CD4-positive, alpha-beta T cell (primary cell): ENCODE measurements at regions not wholly inside any gene's neighbourhood (a gene's known extent, or its start where the extent isn't known, plus 50 kb on each side); places are given as distances from the start of the nearest gene placed in this dataset.

Source experiments
- ATAC-seq: fragments of 200-7000 bp; cut with Tn5 transposase; one replicate; pipeline ENCODE4 v1.10.0; 2022; ENCODE audit warnings: mild to moderate bottlenecking; ENCODE audit not compliant: poor library complexity
- CTCF ChIA-PET: fragments of 350-600 bp; sonication (Branson Sonifier 250); formaldehyde crosslinking; loops from one replicate; lab custom pipeline; 2021; ENCODE audit warnings: antibody characterized with exemption, inconsistent platforms; lab: Charles Lee
- POLR2A ChIA-PET: fragments of 350-600 bp; sonication (Branson Sonifier 250); formaldehyde crosslinking; loops from one replicate; lab custom pipeline; 2021; ENCODE audit warnings: antibody characterized with exemption, inconsistent platforms; lab: Charles Lee
- DNase-seq, 14 experiments: peaks; one replicate each; pipeline ENCODE4 v3.0.0-alpha.2; 2013 to 2020; ENCODE audit warnings: mixed read lengths in 2 of 14
- H3K27ac ChIP-seq, 2 donors: one replicate each; pipeline versions ENCODE4 v1.5.1 to v1.7.0; 2013; ENCODE audit warnings: low read length in 2 of 2, low read depth in 1 of 2, mild to moderate bottlenecking in 1 of 2
- H3K27me3 ChIP-seq, 2 experiments: 1 replicate in 1 of 2; 2 replicates in 1 of 2; pipeline versions ENCODE4 v1.6.1 to v1.7.0; 2013; ENCODE audit warnings: low read length in 2 of 2, control low read depth in 1 of 2, mild to moderate bottlenecking in 1 of 2, moderate library complexity in 1 of 2; ENCODE audit not compliant: insufficient read depth in 2 of 2, control insufficient read depth in 1 of 2
- H3K36me3 ChIP-seq: one replicate; pipeline ENCODE4 v1.6.1; 2013; ENCODE audit warnings: low read length, control low read depth; ENCODE audit not compliant: insufficient read depth
- H3K4me1 ChIP-seq: one replicate; pipeline ENCODE4 v1.6.1; 2013; ENCODE audit warnings: low read length, control low read depth; ENCODE audit not compliant: insufficient read depth
- H3K4me3 ChIP-seq: one replicate; pipeline ENCODE4 v1.5.1; 2013; ENCODE audit warnings: mild to moderate bottlenecking, low read length, moderate library complexity
- H3K9me3 ChIP-seq, 2 experiments: 1 replicate in 1 of 2; 2 replicates in 1 of 2; pipeline versions ENCODE4 v1.6.1 to v1.7.0; 2013; ENCODE audit warnings: low read length in 2 of 2, mild to moderate bottlenecking in 2 of 2, control low read depth in 1 of 2, moderate library complexity in 1 of 2; ENCODE audit not compliant: control insufficient read depth in 1 of 2, insufficient read depth in 1 of 2
- H3K27ac Mint-ChIP-seq: one replicate; pipeline ENCODE4 v1.8.0; 2020; ENCODE audit warnings: mixed read lengths
- H3K27me3 Mint-ChIP-seq: one replicate; pipeline ENCODE4 v1.8.0; 2021; ENCODE audit warnings: mixed read lengths
- H3K36me3 Mint-ChIP-seq: one replicate; pipeline ENCODE4 v1.8.0; 2021; ENCODE audit warnings: low read depth, mixed read lengths
- H3K4me1 Mint-ChIP-seq: one replicate; pipeline ENCODE4 v1.8.0; 2021; ENCODE audit warnings: low read depth, mixed read lengths
- H3K4me3 Mint-ChIP-seq: one replicate; pipeline ENCODE4 v1.8.0; 2020; ENCODE audit warnings: mild to moderate bottlenecking, mixed read lengths
- H3K9me3 Mint-ChIP-seq: one replicate; pipeline ENCODE4 v1.8.0; 2020; ENCODE audit warnings: mixed read lengths
- intact Hi-C, 2 experiments: fragments of 100-400 bp; cut with DNase I in 1 of 2; cut with micrococcal nuclease in 1 of 2; formaldehyde crosslinking; loops; one replicate each; pipeline versions ENCODE4 v1.15.1 to v1.9.0; 2023 to 2025; cut with DNase I, micrococcal nuclease
- TF ChIP-seq, protein P1 (sequence below): fragments of 200-600 bp; IDR thresholded peaks from one replicate; pipeline ENCODE4 v1.8.0; 2022; ENCODE audit warnings: antibody characterized with exemption, mild to moderate bottlenecking

DNA sequence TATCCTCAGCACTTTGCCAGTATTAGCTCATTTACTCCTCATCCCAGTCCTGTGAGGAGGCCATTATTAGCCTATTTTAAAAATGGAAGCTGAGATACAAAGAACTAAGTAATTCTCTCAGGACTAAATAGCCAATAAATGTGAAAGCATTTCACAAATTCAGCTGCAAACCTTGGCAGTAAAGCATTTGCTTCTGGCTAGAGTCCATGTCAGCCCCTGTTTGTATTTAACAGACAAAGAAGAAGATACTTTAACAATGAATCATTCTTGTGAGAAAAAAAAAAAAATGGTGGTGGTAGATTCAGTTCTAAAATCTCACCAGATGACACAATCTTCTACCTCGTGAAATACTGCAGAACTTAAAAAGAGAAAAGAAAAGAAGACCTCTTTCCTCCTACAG is 85.0 kb upstream of the CNTN6 start:
- TF ChIP-seq, protein P1, sequence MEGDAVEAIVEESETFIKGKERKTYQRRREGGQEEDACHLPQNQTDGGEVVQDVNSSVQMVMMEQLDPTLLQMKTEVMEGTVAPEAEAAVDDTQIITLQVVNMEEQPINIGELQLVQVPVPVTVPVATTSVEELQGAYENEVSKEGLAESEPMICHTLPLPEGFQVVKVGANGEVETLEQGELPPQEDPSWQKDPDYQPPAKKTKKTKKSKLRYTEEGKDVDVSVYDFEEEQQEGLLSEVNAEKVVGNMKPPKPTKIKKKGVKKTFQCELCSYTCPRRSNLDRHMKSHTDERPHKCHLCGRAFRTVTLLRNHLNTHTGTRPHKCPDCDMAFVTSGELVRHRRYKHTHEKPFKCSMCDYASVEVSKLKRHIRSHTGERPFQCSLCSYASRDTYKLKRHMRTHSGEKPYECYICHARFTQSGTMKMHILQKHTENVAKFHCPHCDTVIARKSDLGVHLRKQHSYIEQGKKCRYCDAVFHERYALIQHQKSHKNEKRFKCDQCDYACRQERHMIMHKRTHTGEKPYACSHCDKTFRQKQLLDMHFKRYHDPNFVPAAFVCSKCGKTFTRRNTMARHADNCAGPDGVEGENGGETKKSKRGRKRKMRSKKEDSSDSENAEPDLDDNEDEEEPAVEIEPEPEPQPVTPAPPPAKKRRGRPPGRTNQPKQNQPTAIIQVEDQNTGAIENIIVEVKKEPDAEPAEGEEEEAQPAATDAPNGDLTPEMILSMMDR, result no peak
- no peaks in the 10 kb centered on the region for H3K27me3 ChIP-seq
- H3K9me3 ChIP-seq, result no peaks in the 10 kb centered on the region
- no peaks in the 10 kb centered on the region for H3K36me3 ChIP-seq
- CTCF ChIA-PET, result no interaction called here
- Mint-ChIP-seq H3K36me3 (no peaks in the 10 kb centered on the region), H3K4me3 (no peak overlapping the region), H3K27me3 (no peaks in the 10 kb centered on the region), H3K4me1 (no peaks in the 10 kb centered on the region), H3K9me3 (peaks cover 2% of the 10 kb centered on the region), H3K27ac (no peak overlapping the region)
- H3K4me3 ChIP-seq, result no peak overlapping the region
- no peak overlapping the region for H3K27ac ChIP-seq
- intact Hi-C loops, result no loop called here
- no peaks in the 10 kb centered on the region for H3K4me1 ChIP-seq
- ATAC-seq (no peak), DNase-seq (no peak)
- POLR2A ChIA-PET, result no interaction called here

DNA sequence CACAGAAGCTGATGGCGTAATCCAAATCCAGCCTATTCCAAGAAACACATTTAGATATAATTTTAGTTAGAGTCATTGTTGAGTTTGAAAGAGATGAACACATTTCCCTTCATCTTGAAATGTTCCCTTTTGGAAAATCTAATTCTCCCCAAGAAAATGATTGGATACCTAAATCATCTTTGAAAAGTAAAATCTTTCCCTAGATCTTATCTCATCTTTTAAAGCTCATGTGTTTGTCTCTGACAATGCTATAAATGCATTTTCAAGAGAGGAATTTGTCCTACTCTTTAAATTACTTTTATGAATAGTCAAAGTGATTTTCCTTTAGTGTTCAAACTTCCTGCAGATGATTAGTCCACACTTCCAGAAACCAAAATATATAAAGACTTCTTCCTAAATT is 82.6 kb upstream of the CNTN6 start:
- Histone ChIP-seq H3K27ac (no peak overlapping the region), H3K9me3 (no peaks in the 10 kb centered on the region), H3K27me3 (no peaks in the 10 kb centered on the region), H3K36me3 (no peaks in the 10 kb centered on the region), H3K4me3 (no peak overlapping the region), H3K4me1 (no peaks in the 10 kb centered on the region)
- CTCF ChIA-PET, result no interaction called here
- DNase-seq, result no peak
- Mint-ChIP-seq H3K4me3 (no peak overlapping the region), H3K27ac (no peak overlapping the region), H3K4me1 (no peaks in the 10 kb centered on the region), H3K36me3 (no peaks in the 10 kb centered on the region), H3K9me3 (peaks cover 2% of the 10 kb centered on the region), H3K27me3 (no peaks in the 10 kb centered on the region)
- POLR2A ChIA-PET, result no interaction called here
- TF ChIP-seq, protein P1, result no peak
- intact Hi-C loops, result no loop called here
- ATAC-seq, result no peak

DNA sequence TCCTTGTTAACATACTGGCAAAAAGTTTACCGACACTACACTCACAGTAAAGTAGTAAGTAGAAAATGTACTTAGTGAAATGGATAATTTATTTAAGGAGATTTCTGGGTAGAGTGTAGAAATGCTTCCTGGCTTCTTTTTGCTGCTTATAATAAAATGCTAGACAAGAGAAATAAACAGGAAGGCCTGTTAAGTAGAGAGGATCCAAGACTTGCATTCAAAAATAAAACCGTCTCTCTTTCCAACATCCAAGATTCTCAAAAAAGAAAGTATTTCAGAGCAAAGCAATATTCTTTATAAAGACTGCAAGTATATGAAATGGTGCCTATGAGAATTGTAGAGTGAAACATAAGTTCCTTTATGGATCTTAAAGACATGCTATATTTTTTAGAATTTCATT is 77.0 kb upstream of the CNTN6 start:
- Mint-ChIP-seq H3K27me3 (no peaks in the 10 kb centered on the region), H3K36me3 (no peaks in the 10 kb centered on the region), H3K4me3 (no peak overlapping the region), H3K27ac (no peak overlapping the region), H3K9me3 (peaks cover 3% of the 10 kb centered on the region), H3K4me1 (no peaks in the 10 kb centered on the region)
- DNase-seq (no peak), ATAC-seq (no peak)
- TF ChIP-seq, protein P1, result no peak
- peaks cover 0 to 4% of the 10 kb centered on the region in 2 experiments for H3K9me3 ChIP-seq
- no peaks in the 10 kb centered on the region for H3K36me3 ChIP-seq
- H3K27ac ChIP-seq, result no peak overlapping the region
- no peaks in the 10 kb centered on the region for H3K4me1 ChIP-seq
- no peak overlapping the region for H3K4me3 ChIP-seq
- ChIA-PET CTCF (no interaction called here), POLR2A (no interaction called here)
- no peaks in the 10 kb centered on the region for H3K27me3 ChIP-seq
- intact Hi-C loops, result no loop called here
